Activated CD4-positive, alpha-beta memory T cell treated with anti-CD3 and anti-CD28 coated beads, Interleukin-2, amount 10 ng/mL, durations not matched to agents 7 days and 5 days (primary cell): ENCODE measurements at regions not wholly inside any gene's neighbourhood (a gene's known extent, or its start where the extent isn't known, plus 50 kb on each side); places are given as distances from the start of the nearest gene placed in this dataset.

Source experiments
- CTCF ChIA-PET: fragments of 350-600 bp; sonication (Branson Sonifier 250); formaldehyde crosslinking; loops from one replicate; lab custom pipeline; 2021; ENCODE audit warnings: antibody characterized with exemption, inconsistent platforms; lab: Charles Lee
- POLR2A ChIA-PET: fragments of 350-600 bp; sonication (Branson Sonifier 250); formaldehyde crosslinking; loops from one replicate; lab custom pipeline; 2021; ENCODE audit warnings: antibody characterized with exemption; lab: Charles Lee
- DNase-seq: peaks from one replicate; pipeline ENCODE4 v3.0.0-alpha.2; 2020
- H3K27ac Mint-ChIP-seq: one replicate; pipeline ENCODE4 v1.8.0; 2021; ENCODE audit warnings: mild to moderate bottlenecking, mixed read lengths
- H3K27me3 Mint-ChIP-seq: one replicate; pipeline ENCODE4 v1.8.0; 2021; ENCODE audit warnings: mixed read lengths
- H3K36me3 Mint-ChIP-seq: one replicate; pipeline ENCODE4 v1.8.0; 2021; ENCODE audit warnings: low read depth, mixed read lengths
- H3K4me1 Mint-ChIP-seq: one replicate; pipeline ENCODE4 v1.8.0; 2021; ENCODE audit warnings: mixed read lengths
- H3K4me3 Mint-ChIP-seq: one replicate; pipeline ENCODE4 v1.8.0; 2021; ENCODE audit warnings: mild to moderate bottlenecking, mixed read lengths
- H3K9me3 Mint-ChIP-seq: one replicate; pipeline ENCODE4 v1.8.0; 2021; ENCODE audit warnings: mixed read lengths

- no peak overlapping the region for H3K4me3 Mint-ChIP-seq
- no peak overlapping the region for H3K27ac Mint-ChIP-seq
- no peak for DNase-seq
- POLR2A ChIA-PET, result no interaction called here
- CTCF ChIA-PET, result no interaction called here
- H3K9me3 Mint-ChIP-seq, result peaks cover 6% of the 10 kb centered on the region
- no peaks in the 10 kb centered on the region for H3K27me3 Mint-ChIP-seq
- no peaks in the 10 kb centered on the region for H3K36me3 Mint-ChIP-seq
- no peaks in the 10 kb centered on the region for H3K4me1 Mint-ChIP-seq
Measured at GRCh38 chr5:128020012-128020411, 63.6 kb upstream of the SLC12A2 start.

- ChIA-PET POLR2A (no interaction called here), CTCF (no interaction called here)
- H3K27me3 Mint-ChIP-seq, result no peaks in the 10 kb centered on the region
- no peaks in the 10 kb centered on the region for H3K36me3 Mint-ChIP-seq
- no peak overlapping the region for H3K4me3 Mint-ChIP-seq
- H3K9me3 Mint-ChIP-seq, result peaks cover 6% of the 10 kb centered on the region
- no peaks in the 10 kb centered on the region for H3K4me1 Mint-ChIP-seq
- no peak overlapping the region for H3K27ac Mint-ChIP-seq
- no peak for DNase-seq
Measured at GRCh38 chr5:128021411-128021810, 62.2 kb upstream of the SLC12A2 start.
